ENCODE measurements at regions not wholly inside any gene's neighbourhood (a gene's known extent, or its start where the extent isn't known, plus 50 kb on each side); places are given as distances from the start of the nearest gene placed in this dataset.
"Not testable (repeated sequence)": the region's sequence is repeated elsewhere in the genome, so short reads cannot be mapped to it uniquely, and the experiment has no call there.

DNA sequence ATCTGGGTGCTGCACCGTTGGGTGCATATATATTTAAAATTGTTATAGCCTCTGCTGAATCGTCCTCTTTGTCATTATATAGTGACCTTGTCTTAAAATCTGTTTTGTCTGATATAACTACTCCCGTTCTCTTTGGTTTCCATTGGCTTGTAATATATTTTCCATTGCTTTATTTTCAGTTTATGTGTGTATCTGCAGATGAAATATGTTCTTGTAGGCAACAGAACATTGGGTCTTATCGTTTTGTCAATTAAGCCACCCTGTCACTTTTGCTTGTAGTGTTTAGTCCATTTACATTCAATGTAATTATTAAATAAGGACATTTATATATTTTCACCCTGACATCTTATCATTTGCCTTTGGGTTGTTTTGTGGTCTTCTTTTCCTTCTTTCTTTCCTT, 933.9 kb downstream of the EPHA7 start:
- no peak for DNase-seq

DNA sequence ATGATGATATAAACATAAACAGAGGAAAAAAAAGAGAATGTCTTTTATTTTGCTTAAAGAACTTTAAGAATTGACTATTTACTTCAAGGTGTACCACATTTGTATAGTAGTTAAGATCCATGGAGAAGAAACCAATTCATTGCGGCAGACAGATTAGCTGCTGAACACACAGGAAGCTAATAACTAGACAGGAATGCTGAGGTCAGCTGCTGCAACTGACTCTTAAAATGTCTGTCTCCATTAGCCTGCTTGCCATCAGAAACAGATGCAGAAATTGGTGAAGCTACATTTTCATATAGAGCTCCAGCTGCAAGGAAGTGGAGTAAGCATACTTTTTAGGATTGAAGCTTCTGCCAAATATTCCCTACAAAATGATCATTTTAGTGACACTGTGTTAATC, 939.5 kb downstream of the EPHA7 start:
- DNase-seq = no peak

DNA sequence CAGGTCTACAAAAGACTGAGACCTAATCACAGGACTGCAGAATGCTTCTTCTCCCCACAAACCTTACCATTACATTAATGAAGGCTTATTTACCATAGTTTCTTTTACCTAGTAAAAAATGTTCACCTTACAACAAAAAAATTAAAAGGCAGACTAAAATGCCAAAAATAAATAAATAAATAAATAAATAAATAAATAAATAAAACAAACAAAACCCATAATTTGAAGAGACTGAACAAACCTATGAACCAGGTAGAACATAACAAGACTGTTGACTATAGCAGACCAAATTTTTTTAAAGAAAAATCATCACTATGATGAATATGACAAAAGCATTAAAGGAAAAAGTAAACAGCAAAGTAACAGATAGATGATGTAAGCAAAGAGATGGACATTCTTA, 946.3 kb downstream of the EPHA7 start:
- DNase-seq = no peak

DNA sequence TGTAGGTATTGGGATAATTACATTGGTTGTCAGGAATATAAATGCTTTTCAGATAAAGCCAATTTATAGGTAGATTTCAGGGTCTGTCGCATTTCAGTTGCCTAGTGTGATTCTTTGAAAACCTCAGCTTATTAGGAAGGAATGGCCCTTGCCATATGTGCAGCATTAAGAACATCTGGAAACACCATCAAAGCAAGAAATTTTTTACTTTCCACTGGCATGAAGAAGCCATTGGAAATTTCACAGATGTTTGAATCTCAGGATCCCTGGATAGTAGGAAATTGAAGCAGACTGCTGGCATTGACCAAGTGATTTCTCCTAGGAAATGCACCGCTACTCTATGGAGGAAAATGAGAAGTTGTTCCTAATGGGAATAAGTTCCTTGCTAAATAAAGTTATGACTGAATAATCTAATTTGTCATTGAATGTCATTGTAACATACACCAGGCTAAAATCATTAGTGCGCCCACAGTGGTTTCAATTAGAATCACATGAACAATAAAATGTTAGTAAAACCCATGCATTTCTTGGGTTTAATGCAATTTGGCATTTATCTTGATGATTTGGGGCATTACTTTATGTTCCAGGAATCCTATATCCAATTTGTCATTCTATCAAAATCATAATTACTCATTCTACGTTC, 950.1 kb downstream of the EPHA7 start:
- no peak for DNase-seq

DNA sequence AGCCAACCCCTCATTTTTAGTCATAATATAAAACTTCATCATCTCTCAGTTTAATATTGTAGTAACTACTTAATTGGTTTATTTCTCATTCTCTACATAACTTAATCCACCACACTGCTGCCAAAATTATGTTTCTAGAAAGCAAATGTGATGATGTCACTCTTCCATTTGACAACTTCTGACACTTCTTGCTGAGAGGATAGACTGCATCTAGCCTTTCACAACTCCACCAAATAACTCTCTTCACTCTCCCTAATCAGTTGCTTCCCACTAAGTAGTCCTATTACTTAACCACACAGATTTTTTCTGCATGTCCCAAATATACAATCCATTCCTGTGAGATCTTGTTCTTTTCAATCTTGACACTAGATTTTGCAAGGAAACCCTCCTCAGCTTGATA, 951.3 kb downstream of the EPHA7 start:
- DNase-seq = no peak

DNA sequence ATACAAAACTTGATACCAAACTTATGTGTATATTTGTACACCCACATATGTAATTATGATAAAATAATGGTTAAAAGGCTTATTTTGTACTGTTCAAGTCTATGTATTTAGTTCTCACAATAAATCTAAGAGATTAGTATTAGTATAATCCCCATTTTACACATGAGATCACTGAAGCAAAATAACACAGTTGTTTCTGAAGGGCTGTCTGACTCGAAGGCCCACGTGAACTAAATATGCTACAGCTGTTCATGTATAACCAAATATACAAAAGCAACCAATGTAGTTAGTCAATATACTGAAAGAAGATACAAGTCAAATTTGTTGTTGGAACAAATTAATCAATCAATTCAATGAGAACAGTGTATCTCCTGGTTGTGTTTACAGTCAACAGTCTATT, 959.2 kb downstream of the EPHA7 start:
- no peak for DNase-seq

DNA sequence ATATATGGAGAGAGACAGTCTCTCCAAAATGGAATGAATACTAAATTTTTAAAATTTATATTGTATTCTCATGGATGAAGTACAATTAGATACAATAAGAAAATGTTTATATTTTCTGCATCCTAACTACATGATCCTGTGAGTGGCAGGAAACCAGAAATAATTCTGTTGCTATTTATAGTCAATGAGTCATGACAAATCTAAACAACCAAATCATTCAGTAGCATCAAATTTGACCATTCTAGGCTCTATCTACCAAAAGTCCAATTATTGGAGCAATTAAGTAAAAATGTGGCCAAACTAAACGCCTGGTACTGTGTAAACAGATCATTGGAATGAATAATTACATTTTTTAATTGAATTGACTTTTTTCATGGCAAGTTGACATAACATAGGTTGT, 959.8 kb downstream of the EPHA7 start:
- DNase-seq = no peak

DNA sequence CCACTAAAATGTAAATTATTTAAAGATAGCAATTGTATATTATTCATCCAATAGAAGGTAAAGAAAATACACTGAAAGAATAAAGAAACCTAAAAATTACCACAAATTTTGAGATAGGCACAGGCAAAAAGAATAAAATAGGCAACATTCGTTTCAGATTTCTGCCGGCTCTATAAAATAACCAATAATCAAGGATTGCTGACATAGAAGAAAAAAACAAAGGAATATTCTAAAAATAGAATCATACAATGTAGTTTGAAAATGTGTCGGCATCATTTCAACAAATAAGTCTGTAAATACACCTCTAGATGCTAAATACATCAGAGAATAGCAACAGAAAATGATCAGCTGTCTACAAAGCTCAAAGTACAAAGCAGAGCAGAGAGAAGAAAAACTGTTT, 973.3 kb downstream of the EPHA7 start:
- no peak for DNase-seq

DNA sequence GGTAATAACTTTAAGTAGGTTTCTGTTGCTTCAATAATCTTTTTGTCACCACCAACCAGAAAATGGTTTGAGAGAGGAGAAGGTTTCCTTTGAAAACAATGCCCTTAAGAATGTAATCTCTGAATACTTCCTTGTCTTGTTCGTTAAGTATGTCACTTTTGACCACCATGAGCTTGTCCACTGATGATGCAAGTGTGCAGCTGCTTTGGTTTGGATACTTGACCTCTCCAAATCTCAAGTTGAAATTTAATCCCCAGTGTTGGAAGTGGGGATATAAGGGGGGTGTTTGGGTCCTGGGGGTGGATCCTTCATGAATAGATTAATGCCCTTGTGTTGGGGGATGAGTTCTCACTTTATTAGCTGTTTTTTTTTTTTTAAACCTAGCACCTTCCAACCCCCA, 985.4 kb downstream of the EPHA7 start:
- no peak for DNase-seq

DNA sequence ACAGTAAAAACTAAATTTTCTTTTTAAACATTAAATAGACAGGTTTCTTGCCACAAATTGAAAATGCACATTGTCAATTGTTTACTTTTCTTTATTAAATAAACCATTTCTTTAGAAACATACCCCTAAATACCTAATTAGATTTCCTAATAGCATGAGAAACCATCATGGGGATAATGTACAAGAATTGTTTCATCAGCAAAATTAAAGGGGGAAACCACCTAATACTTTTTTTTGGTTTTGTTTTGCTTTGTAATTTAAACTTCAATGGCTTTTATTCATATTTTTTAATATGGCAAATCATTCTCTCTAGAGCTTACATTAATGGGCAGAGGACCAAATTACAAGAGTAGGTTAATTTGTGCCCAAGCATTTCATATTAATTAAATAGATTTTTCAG, 987.9 kb downstream of the EPHA7 start:
- no peak for DNase-seq

DNA sequence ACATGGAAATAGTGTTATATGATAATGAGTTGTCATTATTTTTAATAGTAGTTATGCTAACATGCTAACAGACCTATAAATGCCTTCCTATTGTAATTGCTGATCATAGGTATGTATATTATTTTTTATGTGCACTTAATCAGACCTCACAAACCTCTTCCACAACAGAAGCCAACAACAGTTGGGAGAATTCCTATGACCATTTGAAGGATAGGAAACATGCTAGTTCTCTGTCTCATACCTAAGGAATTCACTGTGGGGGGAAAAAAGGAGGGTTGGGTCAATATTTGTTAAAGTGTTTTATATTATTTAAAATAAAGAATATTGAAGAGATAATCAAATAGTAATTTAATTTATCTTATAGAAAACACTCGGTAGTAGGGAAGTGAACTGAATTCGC, 990.9 kb downstream of the EPHA7 start:
- no peak for DNase-seq

DNA sequence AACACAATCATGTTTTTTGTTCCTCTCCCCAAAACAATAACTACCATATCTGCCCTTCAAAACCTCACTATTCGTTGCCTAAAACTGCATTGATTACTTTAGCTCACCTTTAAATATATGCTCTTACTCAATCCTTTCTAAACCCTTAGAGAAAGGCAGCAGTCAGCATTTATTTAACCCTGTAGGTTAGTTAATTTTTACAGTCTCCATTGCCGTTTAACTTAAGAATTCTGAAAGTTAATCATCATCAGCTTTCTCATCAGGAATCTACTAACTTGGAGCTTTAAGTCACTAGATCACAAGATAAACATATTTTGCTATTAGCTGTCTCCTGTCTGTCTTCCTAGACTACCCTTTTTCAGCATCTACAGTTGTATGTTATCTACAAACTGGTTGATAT, 991.9 kb downstream of the EPHA7 start:
- no peak for DNase-seq

DNA sequence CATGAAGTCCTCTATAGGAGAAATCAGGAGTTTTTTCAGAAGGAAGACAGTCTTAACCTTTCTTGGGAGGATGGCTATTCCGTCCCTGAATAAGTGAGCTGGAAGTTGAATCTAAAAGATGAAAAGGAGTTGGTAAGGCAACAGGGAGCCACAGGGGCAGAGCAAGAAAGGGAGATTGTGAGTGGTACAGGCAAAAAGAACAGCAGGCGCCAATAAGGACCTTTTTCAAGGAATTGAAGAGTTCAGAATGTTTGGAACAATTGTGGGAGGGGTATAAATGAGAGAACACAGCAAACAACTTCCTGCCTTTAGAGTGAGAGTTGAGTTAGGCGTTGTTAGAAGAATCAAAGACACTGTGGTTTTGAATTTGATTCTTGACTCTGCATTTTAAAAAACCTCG, 1003.7 kb downstream of the EPHA7 start:
- DNase-seq = no peak

DNA sequence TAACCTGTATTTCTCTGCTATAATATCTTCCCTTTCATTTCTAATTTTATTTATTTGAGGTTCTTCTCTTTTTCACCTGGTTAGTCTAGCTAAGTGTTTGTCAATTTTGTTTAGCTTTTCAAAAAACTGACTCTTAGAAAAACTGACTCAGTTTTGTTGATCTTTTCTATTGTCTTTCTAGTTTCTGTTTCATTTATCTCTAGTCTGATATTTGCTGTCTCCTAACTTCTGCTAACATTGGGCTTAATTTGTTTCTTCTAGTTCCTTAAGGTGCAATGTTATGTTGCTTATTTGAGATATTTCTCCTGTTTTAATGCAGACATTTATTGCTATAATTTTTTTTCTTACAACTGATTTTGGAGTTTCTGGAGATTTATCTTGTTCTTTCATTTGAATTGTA, 1011.0 kb downstream of the EPHA7 start:
- no peak for DNase-seq

DNA sequence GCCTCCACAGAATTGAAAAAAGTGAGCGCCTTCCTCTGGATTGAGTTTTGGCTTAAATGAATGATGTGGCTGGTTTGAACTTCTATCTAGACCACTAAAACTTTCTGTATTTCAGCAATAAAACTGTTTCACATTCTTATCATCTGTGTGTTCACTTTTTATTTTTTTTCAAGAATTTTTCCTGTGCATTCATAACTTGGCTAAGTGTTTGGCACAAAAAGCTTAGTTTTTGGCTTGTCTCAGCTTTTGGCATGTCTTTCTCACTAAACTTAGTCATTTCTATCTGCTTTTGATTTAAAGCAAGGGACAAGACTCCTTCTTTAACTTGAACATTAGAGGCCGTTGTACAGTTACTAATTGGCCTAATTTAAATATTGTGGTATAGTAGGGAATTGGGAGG, 1015.1 kb downstream of the EPHA7 start:
- DNase-seq = no peak

DNA sequence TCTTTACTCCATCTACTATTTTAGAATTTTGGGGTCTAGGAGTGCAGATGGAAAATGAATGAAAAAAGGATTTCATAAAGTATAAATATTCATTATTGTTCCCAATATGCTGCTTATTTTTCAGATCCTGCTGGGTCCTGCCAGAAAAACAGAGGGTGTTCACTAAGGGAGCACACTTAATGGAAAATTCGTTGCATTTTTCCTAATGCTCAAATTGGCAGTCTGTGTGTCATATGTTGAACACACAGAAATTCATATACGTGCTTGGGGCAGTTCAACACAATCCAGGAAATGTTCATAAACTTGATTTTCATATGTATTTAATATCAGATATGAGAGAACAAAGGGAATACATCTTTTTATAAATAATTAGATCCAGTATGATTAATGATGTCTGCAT, 1019.4 kb downstream of the EPHA7 start:
- no peak for DNase-seq

DNA sequence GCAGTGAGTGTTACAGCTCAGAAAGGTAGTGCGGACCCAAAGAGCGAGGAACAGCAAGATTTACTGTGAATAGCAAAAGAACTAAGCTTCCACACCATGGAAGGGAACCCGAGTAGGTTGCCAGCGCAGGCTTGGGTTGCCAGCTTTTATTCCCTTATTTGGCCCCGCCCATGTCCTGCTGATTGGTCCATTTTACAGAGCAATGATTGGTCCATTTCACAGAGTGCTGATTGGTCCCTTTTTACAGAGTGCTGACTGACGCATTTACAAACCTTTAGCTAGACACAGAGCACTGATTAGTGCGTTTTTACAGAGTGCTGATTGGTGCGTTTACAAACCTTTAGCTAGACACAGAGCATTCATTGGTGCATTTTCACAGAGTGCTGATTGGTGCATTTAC, 1030.7 kb downstream of the EPHA7 start:
- not testable (repeated sequence) for DNase-seq

DNA sequence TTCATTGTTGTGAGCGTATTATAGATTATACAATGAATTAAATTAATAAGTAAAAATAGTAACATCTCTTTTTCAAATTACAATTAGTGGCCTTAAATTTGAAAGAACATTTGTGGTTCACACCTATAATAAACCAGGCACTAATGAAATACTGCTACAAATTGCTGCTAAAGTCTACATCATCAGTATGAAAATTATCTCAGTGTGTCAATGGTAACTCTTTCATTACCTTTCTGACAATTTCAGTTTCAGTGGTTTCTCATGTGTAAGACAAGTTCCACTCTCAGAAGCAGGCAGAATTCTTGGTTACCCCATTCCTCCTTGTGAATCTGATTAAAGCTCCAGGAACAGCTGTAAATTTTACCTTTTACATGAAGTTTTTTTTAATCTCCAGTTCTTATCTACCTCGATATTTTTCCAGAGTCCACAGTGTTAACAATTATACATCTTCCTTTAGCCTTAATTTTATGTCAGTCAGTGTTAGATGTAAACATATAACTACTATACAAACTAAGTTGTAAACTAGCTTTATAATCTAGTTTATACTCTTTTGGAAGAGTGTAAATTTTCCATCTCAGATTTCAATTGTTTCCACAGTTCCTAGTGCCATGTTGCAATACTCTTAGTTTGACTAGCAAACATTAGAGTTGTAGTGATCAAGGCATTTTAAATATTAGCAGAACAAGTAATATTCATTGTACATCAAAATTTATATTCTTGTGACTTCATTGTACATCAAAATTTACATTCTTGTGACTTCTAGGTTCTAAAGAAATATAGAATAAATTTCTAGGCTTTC, 1038.4 kb downstream of the EPHA7 start:
- DNase-seq = no peak

DNA sequence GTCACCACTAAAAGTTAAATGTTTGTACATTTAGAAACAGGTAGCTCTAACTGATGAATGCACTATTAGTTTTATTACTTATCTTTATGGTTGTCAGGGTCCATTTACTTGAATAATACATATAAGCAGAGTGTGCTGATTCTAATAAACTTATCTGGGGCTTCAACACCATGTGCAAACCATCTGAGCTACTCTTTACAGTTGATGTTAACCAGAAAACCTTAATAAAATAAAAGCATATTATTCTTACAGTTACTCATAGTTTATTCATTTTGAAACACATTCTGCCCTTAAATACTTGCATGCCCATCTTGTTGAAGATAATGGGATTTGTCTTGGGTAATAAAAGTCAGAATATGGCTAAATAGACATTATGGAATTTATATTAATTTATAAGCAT, 1042.2 kb downstream of the EPHA7 start:
- DNase-seq = no peak

DNA sequence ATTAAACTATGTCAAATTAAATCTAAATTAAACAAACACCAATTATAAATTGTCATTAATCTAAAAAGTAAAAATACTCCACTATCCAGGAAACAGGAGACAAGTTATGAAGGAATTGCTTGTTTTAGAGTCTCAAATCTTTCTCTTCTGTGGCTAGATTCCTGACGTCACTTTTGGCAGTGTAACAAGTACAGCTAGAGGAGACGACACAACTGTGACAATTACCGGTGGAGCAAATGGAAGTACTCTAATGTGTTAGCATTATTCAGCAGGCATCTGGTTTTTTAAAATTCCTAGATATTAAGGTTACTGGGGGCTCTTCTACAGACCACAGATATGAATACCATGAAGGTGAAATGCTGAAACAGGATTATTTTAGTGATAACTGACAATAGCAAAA, 1042.7 kb downstream of the EPHA7 start:
- DNase-seq = no peak

DNA sequence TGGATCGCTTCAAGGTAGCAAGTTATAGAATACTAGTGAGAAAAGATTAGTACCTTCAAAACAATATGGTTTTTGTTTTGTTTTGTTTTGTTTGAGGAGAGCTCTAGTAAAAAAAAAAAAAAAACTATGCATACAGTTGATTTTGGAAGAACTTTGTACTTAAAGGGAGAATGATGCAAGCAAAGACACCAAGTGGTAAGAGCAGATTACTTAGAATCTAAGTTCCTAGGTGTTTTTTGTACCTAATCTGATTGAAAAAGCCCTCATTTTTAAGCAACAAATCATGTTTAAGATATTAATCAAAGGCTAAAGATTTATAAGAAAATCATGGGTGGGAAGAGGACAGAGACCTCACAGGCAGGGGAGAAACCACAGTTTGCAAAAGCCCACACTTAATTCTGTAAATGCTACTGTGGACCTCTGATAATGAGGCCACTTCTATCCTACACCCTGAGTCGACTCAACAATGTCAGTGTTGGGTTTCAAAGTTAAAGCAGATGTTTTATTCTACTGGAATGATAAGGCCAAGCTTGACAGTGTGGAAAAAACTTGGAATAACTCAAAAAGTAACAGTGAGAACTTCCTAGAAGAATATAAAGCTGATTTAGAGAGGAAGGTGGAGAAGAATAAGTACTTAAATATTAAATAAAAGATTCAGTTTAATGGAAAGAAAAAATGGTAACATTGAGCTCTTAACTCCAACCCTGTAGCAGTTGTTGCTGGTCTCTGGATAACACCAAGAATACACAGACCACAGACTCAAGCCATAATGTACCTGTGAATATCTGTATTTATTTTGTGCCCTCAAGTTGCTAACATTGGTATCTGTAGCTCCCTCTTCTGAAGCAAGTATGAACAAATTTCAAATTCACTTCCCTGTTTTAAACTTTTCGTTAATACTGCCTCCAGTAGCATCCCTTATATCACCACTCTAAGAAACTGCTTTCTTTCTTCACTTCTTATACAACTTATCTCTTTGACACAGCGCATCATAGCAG, 1047.8 kb downstream of the EPHA7 start:
- DNase-seq = no peak

DNA sequence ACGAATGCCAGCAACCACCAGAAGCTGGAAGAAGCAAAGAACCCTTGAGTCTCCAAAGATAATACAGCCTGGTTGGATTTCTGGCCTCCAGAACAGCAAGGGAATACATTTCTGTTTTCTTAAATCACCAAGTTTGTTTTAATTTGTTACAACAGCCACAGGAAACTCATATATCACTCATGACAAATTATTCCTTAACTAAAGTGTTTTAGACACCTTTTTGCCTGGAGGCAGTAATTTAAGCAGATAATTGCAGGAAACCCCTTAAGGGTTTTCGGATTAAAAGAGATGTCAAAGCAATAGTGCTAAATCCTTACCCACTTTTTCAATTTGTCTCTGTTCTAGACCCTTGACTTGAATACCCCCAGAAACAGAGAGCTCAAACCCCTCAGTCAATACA, 1050.0 kb downstream of the EPHA7 start:
- no peak for DNase-seq

DNA sequence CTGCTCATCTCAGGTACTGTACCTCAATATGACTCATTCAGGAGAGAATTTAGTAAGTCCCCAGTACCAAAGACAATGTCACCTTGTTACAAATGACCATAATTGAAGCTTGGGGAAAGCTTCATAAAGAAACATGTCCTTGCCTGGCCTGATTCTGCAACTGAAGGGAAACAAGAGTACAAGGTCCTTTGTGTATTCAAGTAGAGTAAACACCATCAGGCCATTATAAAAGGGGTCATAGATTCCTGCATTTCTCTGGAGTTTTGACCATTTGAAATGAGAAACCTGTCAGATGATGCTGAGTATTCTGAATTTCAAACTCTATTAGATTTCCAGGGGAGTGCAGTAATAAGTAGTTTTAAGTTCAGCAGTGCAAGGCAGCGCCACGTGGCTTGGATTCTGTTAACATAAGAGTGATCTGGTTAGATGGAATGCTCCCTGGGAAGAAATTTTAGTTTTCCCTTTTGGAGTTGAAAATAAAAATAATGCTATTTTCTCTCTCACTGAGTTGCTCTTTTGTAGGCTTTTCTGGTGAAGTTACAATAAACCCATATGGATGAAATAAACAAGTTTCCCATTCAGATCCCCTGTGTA, 1054.3 kb downstream of the EPHA7 start:
- no peak for DNase-seq
